Esophagus muscularis mucosa (tissue), 4 donors: ENCODE measurements at regions not wholly inside any gene's neighbourhood (a gene's known extent, or its start where the extent isn't known, plus 50 kb on each side); places are given as distances from the start of the nearest gene placed in this dataset.

ENCODE experiments used
- CTCF ChIP-seq, 3 experiments: fragments of 200-600 bp in 2 of 3; fragments of 450-650 bp in 1 of 3; sonication (generic) in 2 of 3; IDR thresholded peaks; one replicate each; pipeline ENCODE4 v1.5.1; 2017 to 2019; ENCODE audit warnings: antibody characterized with exemption in 3 of 3, mild to moderate bottlenecking in 2 of 3, moderate library complexity in 1 of 3
- EP300 ChIP-seq: sonication (generic); formaldehyde crosslinking; IDR thresholded peaks from one replicate; pipeline ENCODE4 v1.6.1; 2017; ENCODE audit warnings: antibody characterized with exemption
- POLR2A ChIP-seq: fragments of 450-650 bp; IDR thresholded peaks from one replicate; pipeline ENCODE4 v1.6.1; 2017; ENCODE audit warnings: antibody characterized with exemption, moderate library complexity, mild to moderate bottlenecking, low read depth
- POLR2AphosphoS5 ChIP-seq, 2 donors: sonication (generic); formaldehyde crosslinking; IDR thresholded peaks; one replicate each; pipeline ENCODE4 v1.6.1; 2017; ENCODE audit warnings: antibody characterized with exemption in 2 of 2

DNA sequence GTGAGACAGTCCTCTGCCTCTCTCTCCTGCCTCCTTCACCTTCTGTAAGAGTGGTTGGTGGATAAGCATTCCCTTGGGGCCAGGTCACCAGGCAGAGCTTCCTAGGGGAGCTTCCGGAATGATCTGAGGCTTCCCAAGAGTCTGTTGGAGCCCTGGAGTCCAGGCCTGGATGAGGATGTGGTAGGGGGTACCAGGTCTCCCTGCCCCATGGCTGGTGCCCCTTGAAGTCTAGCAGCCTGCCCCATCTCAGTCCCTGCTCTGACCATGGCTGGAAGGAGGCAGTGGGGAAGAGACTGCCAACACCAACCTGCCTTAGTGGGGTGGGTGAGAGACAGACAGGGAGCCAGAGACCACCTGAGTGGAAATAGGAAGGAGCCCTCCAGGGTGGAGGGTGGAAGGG is 1316.9 kb downstream of the UQCRFS1 start:
- TF ChIP-seq CTCF (IDR thresholded peaks at IDR 0.05), result no peak
- TF ChIP-seq POLR2A, result no peak
- no peak for TF ChIP-seq POLR2AphosphoS5 (IDR thresholded peaks at IDR 0.05)
- no peak for TF ChIP-seq EP300
